ENCODE measurements at regions not wholly inside any gene's neighbourhood (a gene's known extent, or its start where the extent isn't known, plus 50 kb on each side); places are given as distances from the start of the nearest gene placed in this dataset.
"Not testable (repeated sequence)": the region's sequence is repeated elsewhere in the genome, so short reads cannot be mapped to it uniquely, and the experiment has no call there.

DNA sequence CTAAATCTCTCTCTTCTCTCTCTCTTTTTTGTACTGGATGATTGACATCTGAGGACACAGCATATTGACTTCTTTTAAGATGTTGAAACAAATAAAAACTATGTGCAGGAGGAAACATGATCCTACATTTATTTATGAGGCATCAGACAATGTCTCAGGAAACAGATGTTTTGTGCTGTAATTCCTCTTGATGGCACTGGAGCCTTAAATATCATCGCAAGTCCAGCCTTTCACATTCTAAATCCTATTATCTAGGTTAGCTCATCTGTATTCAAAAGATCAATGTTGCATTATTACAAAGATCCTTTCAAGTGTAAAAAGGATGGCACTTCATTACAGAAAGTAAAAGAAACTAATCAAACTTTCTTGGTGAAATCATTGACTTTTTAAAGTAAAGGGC is 63.9 kb downstream of the MAT2B start:
- H3K27ac Mint-ChIP-seq: no peak overlapping the region
- H3K9me3 Mint-ChIP-seq: no peaks in the 10 kb centered on the region
- peaks cover 37% of the 10 kb centered on the region for H3K27me3 Mint-ChIP-seq
- H3K36me3 Mint-ChIP-seq (ENCODE audit: low read depth): no peaks in the 10 kb centered on the region
- peaks cover 16% of the 10 kb centered on the region for H3K4me1 Mint-ChIP-seq (ENCODE audit: low read depth)
- intact Hi-C loops (cut with micrococcal nuclease): loop anchor here (5.0 kb wide), 1 partner anchor 1638 kb away; no protein-coding TSS in a partner anchor
- no peak overlapping the region for H3K4me3 Mint-ChIP-seq

DNA sequence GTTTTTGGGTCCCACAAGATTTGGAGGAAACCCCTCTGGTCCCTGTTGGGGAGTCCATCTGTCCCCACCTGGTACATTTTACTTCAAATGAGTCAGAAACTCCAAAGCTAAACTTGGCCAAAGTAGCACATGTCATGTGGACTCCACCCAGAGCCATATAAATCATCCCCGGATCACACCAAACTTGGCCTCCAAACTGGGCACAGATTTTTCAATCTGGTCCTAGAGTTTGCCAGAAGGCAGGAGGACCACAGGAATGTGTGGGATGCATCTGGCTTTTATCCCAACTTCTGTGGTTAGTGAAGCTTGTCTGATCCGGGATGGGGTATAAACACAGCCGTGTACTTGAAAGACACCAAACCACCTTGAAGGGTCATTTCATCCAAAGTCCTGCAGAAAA is 66.3 kb downstream of the MAT2B start:
- intact Hi-C loops (cut with micrococcal nuclease): no loop called here
- no peak overlapping the region for H3K27ac Mint-ChIP-seq
- H3K36me3 Mint-ChIP-seq (ENCODE audit: low read depth): no peaks in the 10 kb centered on the region
- H3K9me3 Mint-ChIP-seq: no peaks in the 10 kb centered on the region
- H3K4me3 Mint-ChIP-seq: no peak overlapping the region
- H3K4me1 Mint-ChIP-seq (ENCODE audit: low read depth): peaks cover 5% of the 10 kb centered on the region
- peaks cover 13% of the 10 kb centered on the region for H3K27me3 Mint-ChIP-seq

DNA sequence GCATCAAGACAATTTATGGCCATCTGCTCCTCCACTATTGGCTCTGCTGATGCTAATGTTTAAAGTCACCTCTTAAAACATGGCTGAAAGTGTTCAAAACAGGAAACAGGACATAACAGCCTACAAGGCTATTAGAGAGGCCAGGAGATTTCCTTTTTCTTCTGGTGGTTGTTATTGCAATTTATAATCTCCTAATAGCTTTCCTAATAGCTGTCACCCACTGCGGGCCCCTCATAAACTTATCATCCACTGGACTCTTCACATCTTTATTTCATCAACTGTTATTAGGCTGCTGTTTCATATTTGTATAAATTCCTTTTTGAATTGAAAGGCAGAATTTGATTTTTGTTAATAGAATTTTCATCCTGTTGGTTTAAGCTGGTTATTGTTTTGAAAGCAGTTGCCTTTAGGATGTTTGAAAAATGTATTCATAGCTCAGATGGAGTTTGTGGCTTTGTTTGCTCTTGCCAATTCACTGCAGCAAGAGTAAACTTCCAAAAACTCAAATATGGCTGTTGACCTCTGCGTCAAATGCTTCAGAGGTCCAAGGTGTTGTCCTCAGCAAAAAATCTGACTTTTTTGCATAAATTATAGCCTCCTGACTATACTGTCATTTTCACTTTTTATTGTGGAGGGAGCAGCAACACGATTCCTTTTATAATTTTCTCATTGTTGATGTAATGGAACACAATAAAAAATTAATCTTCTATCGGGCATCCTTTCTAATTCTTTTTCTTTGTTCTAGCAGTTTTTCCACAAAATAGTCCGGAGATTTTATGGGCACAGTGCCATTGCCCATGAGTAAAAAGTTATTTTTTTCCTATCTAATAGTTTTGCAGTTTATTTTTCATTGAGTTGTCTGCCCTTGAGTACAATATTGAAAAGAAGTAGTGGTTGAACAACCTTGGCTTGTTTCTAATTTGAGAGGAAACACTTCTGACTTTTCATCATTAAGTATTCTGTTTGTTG is 69.3 kb downstream of the MAT2B start:
- H3K9me3 Mint-ChIP-seq: no peaks in the 10 kb centered on the region
- H3K4me3 Mint-ChIP-seq: no peak overlapping the region
- H3K27ac Mint-ChIP-seq: no peak overlapping the region
- no peaks in the 10 kb centered on the region for H3K27me3 Mint-ChIP-seq
- intact Hi-C loops (cut with micrococcal nuclease): no loop called here
- no peaks in the 10 kb centered on the region for H3K4me1 Mint-ChIP-seq (ENCODE audit: low read depth)
- no peaks in the 10 kb centered on the region for H3K36me3 Mint-ChIP-seq (ENCODE audit: low read depth)

- Mint-ChIP-seq H3K4me1 (ENCODE audit: low read depth) (no peaks in the 10 kb centered on the region), H3K27me3 (no peaks in the 10 kb centered on the region), H3K27ac (no peak overlapping the region), H3K36me3 (ENCODE audit: low read depth) (no peaks in the 10 kb centered on the region), H3K4me3 (no peak overlapping the region), H3K9me3 (no peaks in the 10 kb centered on the region)
- intact Hi-C loops (cut with micrococcal nuclease): no loop called here
Measured at GRCh38 chr5:163578652-163579051, 73.2 kb downstream of the MAT2B start.

DNA sequence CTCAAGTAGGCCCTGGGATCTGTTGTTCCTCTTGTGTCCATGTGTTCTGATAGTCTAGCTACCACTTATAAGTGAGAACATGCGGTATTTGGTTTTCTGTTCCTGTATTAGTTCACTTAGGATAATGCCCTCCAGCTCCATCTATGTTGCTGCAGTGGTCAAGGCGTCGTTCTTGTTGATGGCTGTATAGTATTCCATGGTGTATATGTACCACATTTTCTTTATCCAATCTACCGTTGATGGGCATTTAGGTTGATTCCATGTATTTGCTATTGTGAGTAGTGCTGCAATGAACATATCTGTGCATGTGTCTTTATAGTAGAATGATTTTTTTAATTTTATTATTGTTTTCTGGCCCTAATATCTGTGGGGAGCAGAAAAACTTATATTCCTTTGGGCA is 74.3 kb downstream of the MAT2B start:
- Mint-ChIP-seq H3K4me3 (no peak overlapping the region), H3K27me3 (no peaks in the 10 kb centered on the region), H3K36me3 (ENCODE audit: low read depth) (no peaks in the 10 kb centered on the region), H3K27ac (no peak overlapping the region), H3K4me1 (ENCODE audit: low read depth) (no peaks in the 10 kb centered on the region), H3K9me3 (no peaks in the 10 kb centered on the region)
- intact Hi-C loops (cut with micrococcal nuclease): no loop called here

- H3K9me3 Mint-ChIP-seq: no peaks in the 10 kb centered on the region
- H3K4me1 Mint-ChIP-seq (ENCODE audit: low read depth): no peaks in the 10 kb centered on the region
- no peaks in the 10 kb centered on the region for H3K36me3 Mint-ChIP-seq (ENCODE audit: low read depth)
- H3K27me3 Mint-ChIP-seq: no peaks in the 10 kb centered on the region
- no peak overlapping the region for H3K27ac Mint-ChIP-seq
- H3K4me3 Mint-ChIP-seq: no peak overlapping the region
- intact Hi-C loops (cut with micrococcal nuclease): no loop called here
Measured at GRCh38 chr5:163580516-163580915, 75.1 kb downstream of the MAT2B start.

GRCh38 chr5:163583491-163584153 is 78.2 kb downstream of the MAT2B start:
- H3K36me3 Mint-ChIP-seq (ENCODE audit: low read depth); intact Hi-C loops (cut with micrococcal nuclease); H3K9me3 Mint-ChIP-seq; H3K27me3 Mint-ChIP-seq; H3K4me1 Mint-ChIP-seq (ENCODE audit: low read depth); H3K27ac Mint-ChIP-seq; H3K4me3 Mint-ChIP-seq: not testable (repeated sequence)

DNA sequence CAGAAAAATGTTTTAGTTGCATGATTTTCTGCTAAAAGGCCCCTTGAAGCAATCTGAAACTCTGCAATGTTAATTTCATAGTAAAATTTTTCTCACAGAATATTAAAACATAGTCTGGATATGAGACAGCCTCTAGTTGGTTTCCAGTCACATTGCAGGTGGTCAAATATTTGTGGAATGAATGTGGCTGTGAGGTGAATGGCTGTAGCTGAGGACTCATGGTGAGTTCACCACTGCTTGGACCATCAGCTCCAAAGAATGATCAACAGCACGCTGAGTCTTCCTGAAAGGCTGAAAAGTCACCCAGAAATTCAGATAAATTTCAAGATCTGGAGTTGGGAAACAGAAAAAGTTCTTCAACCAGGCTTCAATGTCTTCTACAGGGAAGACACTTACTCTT is 79.8 kb downstream of the MAT2B start:
- no peaks in the 10 kb centered on the region for H3K4me1 Mint-ChIP-seq (ENCODE audit: low read depth)
- no peak overlapping the region for H3K4me3 Mint-ChIP-seq
- H3K27me3 Mint-ChIP-seq: no peaks in the 10 kb centered on the region
- H3K36me3 Mint-ChIP-seq (ENCODE audit: low read depth): no peaks in the 10 kb centered on the region
- intact Hi-C loops (cut with micrococcal nuclease): no loop called here
- H3K9me3 Mint-ChIP-seq: no peaks in the 10 kb centered on the region
- H3K27ac Mint-ChIP-seq: no peak overlapping the region

DNA sequence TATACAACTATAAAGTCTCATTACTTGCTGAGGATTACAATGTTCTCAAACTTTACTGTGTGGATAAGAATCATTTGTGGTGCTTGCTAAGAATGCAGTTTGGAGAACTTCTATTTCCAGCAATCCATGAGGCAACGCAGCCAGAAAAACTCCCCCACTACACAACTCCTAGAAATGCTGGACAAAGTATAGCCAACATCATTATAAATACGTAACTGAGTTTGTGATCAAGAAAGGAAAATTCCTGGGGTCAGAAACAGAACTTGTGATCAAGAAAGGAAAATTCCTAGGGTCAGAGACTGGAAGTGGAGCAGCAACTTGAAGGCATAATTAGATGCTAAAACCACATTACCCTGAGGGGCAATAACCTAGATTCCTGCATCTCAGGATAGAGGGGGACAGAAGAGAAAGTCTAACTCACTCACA is 81.1 kb downstream of the MAT2B start:
- H3K27ac Mint-ChIP-seq: no peak overlapping the region
- no peaks in the 10 kb centered on the region for H3K9me3 Mint-ChIP-seq
- no peaks in the 10 kb centered on the region for H3K36me3 Mint-ChIP-seq (ENCODE audit: low read depth)
- no peaks in the 10 kb centered on the region for H3K4me1 Mint-ChIP-seq (ENCODE audit: low read depth)
- no peaks in the 10 kb centered on the region for H3K27me3 Mint-ChIP-seq
- no peak overlapping the region for H3K4me3 Mint-ChIP-seq
- intact Hi-C loops (cut with micrococcal nuclease): no loop called here

GRCh38 chr5:163594951-163595350 is 89.5 kb downstream of the MAT2B start:
- Mint-ChIP-seq H3K9me3 (no peaks in the 10 kb centered on the region), H3K27ac (no peak overlapping the region), H3K27me3 (no peaks in the 10 kb centered on the region), H3K4me3 (no peak overlapping the region), H3K4me1 (ENCODE audit: low read depth) (no peaks in the 10 kb centered on the region), H3K36me3 (ENCODE audit: low read depth) (no peaks in the 10 kb centered on the region)
- intact Hi-C loops (cut with micrococcal nuclease): no loop called here

DNA sequence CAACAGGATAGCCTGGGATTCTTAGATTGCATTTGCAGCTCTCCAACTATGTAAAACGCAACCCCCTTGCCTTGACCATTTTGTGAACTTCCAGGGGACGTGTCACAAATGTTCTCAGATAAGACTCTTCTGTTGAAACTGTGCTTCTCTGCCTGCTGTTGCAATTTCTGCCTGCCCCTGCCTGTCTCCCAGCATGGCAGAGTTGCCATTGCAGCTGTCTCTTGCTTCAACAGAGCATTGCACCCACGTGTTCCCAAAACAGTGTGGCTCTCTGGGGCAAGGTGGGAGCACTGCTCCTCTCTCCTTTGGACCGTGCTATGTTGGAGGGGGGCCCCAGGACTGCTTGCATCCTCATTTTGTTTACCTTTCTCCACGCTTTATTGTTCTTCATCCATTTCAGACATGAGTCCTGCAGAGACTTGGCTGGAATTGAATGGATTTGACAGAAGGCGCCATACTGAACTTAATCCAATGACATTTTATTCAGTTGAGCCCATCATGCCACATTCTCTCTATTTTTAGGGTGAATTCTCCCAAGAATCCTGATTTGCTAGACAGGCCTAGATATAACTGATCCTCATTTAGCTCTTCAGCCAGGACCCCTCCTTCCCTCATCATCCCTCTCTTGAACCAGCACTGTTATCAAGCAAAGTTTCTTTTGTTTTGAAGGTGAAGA is 90.7 kb downstream of the MAT2B start:
- Mint-ChIP-seq H3K4me1 (ENCODE audit: low read depth) (no peaks in the 10 kb centered on the region), H3K4me3 (no peak overlapping the region), H3K27me3 (no peaks in the 10 kb centered on the region), H3K36me3 (ENCODE audit: low read depth) (no peaks in the 10 kb centered on the region), H3K9me3 (no peaks in the 10 kb centered on the region), H3K27ac (no peak overlapping the region)
- intact Hi-C loops (cut with micrococcal nuclease): no loop called here

GRCh38 chr5:163596608-163597315 is 91.3 kb downstream of the MAT2B start:
- intact Hi-C loops (cut with micrococcal nuclease): no loop called here
- Mint-ChIP-seq H3K9me3 (no peaks in the 10 kb centered on the region), H3K36me3 (ENCODE audit: low read depth) (no peaks in the 10 kb centered on the region), H3K4me1 (ENCODE audit: low read depth) (no peaks in the 10 kb centered on the region), H3K27me3 (no peaks in the 10 kb centered on the region), H3K4me3 (no peak overlapping the region), H3K27ac (no peak overlapping the region)

DNA sequence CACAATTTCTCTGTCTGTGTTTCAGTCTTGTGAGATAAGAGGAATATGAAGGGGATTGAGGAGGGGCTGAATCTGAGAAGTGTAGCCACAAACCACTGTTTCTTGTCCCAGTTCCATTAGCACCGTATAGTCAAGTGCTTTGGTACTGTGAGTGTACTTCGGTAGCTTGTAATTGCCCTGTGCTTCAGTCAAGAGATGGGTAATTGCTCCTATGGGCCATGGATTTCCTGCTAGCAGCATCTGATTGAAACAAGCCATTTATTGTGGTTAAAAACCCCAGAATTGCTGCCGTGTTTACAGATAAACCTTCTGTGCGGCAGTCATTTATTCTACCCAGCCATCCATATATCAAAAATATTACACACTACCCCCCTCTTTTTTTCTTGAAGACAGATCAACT is 98.6 kb downstream of the MAT2B start:
- H3K4me3 Mint-ChIP-seq: no peak overlapping the region
- intact Hi-C loops (cut with micrococcal nuclease): no loop called here
- no peaks in the 10 kb centered on the region for H3K4me1 Mint-ChIP-seq (ENCODE audit: low read depth)
- H3K9me3 Mint-ChIP-seq: no peaks in the 10 kb centered on the region
- no peak overlapping the region for H3K27ac Mint-ChIP-seq
- no peaks in the 10 kb centered on the region for H3K36me3 Mint-ChIP-seq (ENCODE audit: low read depth)
- H3K27me3 Mint-ChIP-seq: no peaks in the 10 kb centered on the region

GRCh38 chr5:163607256-163607655 is 101.8 kb downstream of the MAT2B start:
- H3K27ac Mint-ChIP-seq: no peak overlapping the region
- H3K4me3 Mint-ChIP-seq: no peak overlapping the region
- H3K27me3 Mint-ChIP-seq: no peaks in the 10 kb centered on the region
- no peaks in the 10 kb centered on the region for H3K9me3 Mint-ChIP-seq
- H3K36me3 Mint-ChIP-seq (ENCODE audit: low read depth): no peaks in the 10 kb centered on the region
- intact Hi-C loops (cut with micrococcal nuclease): no loop called here
- no peaks in the 10 kb centered on the region for H3K4me1 Mint-ChIP-seq (ENCODE audit: low read depth)

Measured in dendritic cell treated with granulocyte-macrophage colony-stimulating factor and Interleukin-4, amounts not matched to agents 40 ng/mL and 50 ng/mL, for 4 days (primary cell).